SK-N-SH treated with all-trans-retinoic acid at 6 μM for 48 hours (cell line): ENCODE measurements at regions not wholly inside any gene's neighbourhood (a gene's known extent, or its start where the extent isn't known, plus 50 kb on each side); places are given as distances from the start of the nearest gene placed in this dataset.

ENCODE experiments used
- ATAC-seq: fragments of 200-7000 bp; cut with Tn5 transposase; 3 replicates; pipeline ENCODE4 v1.9.1; 2020; ENCODE audit warnings: mild to moderate bottlenecking, moderate library complexity
- ARNTL ChIP-seq: fragments of 450-650 bp; formaldehyde crosslinking; IDR thresholded peaks from 2 replicates; pipeline ENCODE4 v1.5.0; 2020; ENCODE audit warnings: low read depth, mild to moderate bottlenecking, moderate library complexity, borderline replicate concordance
- BACH2 ChIP-seq: fragments of 250-450 bp; sonication (Bioruptor Pico); IDR thresholded peaks from 2 replicates; pipeline ENCODE4 v1.9.0; 2021; ENCODE audit warnings: mild to moderate bottlenecking, borderline replicate concordance
- CREB5 ChIP-seq: fragments of 250-450 bp; sonication (Bioruptor Pico); IDR thresholded peaks from 2 replicates; pipeline ENCODE4 v1.5.1; 2020; ENCODE audit warnings: low read depth, mild to moderate bottlenecking, moderate library complexity
- CSDC2 ChIP-seq: fragments of 250-450 bp; sonication (Bioruptor Pico); IDR thresholded peaks from 2 replicates; pipeline ENCODE4 v1.5.0; 2020; ENCODE audit warnings: mild to moderate bottlenecking, moderate library complexity
- ESRRG ChIP-seq: fragments of 250-450 bp; sonication (Bioruptor Pico); IDR thresholded peaks from 2 replicates; pipeline ENCODE4 v1.6.1; 2021; ENCODE audit warnings: mild to moderate bottlenecking
- GLIS3 ChIP-seq: fragments of 250-450 bp; sonication (Bioruptor Pico); IDR thresholded peaks from 2 replicates; pipeline ENCODE4 v1.5.0; 2020; ENCODE audit warnings: mild to moderate bottlenecking, moderate library complexity
- ISL1 ChIP-seq: fragments of 250-450 bp; sonication (Bioruptor Pico); IDR thresholded peaks from 2 replicates; pipeline ENCODE4 v2.1.2; 2022; ENCODE audit warnings: mild to moderate bottlenecking, moderate library complexity
- OSR1 ChIP-seq: fragments of 250-450 bp; sonication (Bioruptor Pico); IDR thresholded peaks from 2 replicates; pipeline ENCODE4 v1.8.0; 2022; ENCODE audit warnings: moderate library complexity, mild to moderate bottlenecking, inconsistent platforms
- RARB ChIP-seq: fragments of 250-450 bp; sonication (Bioruptor Pico); IDR thresholded peaks from 2 replicates; pipeline ENCODE4 v1.8.0; 2021; ENCODE audit warnings: mild to moderate bottlenecking, moderate library complexity
- SNAI2 ChIP-seq: fragments of 250-450 bp; sonication (Bioruptor Pico); IDR thresholded peaks from 2 replicates; pipeline ENCODE4 v1.5.0; 2020; ENCODE audit warnings: mild to moderate bottlenecking, moderate library complexity
- TCF4 ChIP-seq: fragments of 250-450 bp; sonication (Bioruptor Pico); IDR thresholded peaks from 2 replicates; pipeline ENCODE4 v1.8.0; 2021; ENCODE audit warnings: mild to moderate bottlenecking, moderate library complexity, borderline replicate concordance
- TOX ChIP-seq: fragments of 250-450 bp; sonication (Bioruptor Pico); IDR thresholded peaks from 2 replicates; pipeline ENCODE4 v1.8.0; 2021; ENCODE audit warnings: mild to moderate bottlenecking, moderate library complexity, borderline replicate concordance
- ZFP3 ChIP-seq: fragments of 250-450 bp; sonication (Bioruptor Pico); IDR thresholded peaks from 2 replicates; pipeline ENCODE4 v1.5.0; 2020; ENCODE audit warnings: mild to moderate bottlenecking, moderate library complexity
- ZFP30 ChIP-seq: fragments of 450-650 bp; formaldehyde crosslinking; IDR thresholded peaks from 2 replicates; pipeline ENCODE4 v1.5.0; 2022; ENCODE audit warnings: mild to moderate bottlenecking, moderate library complexity
- ZNF565 ChIP-seq: fragments of 450-650 bp; formaldehyde crosslinking; conservative IDR thresholded peaks from 2 replicates; pipeline ENCODE4 v1.5.0; 2020; ENCODE audit warnings: low read depth, mild to moderate bottlenecking, moderate library complexity
- ZNF70 ChIP-seq: fragments of 450-650 bp; formaldehyde crosslinking; IDR thresholded peaks from 2 replicates; pipeline ENCODE4 v1.5.0; 2020; ENCODE audit warnings: mild to moderate bottlenecking, moderate library complexity
- ZNF8 ChIP-seq: fragments of 450-650 bp; formaldehyde crosslinking; IDR thresholded peaks from 2 replicates; pipeline ENCODE4 v1.5.0; 2020; ENCODE audit warnings: mild to moderate bottlenecking, moderate library complexity
- TF ChIP-seq, protein P1 (sequence below): fragments of 250-450 bp; sonication (Bioruptor Pico); IDR thresholded peaks from 2 replicates; pipeline ENCODE4 v1.5.0; 2020; ENCODE audit warnings: mild to moderate bottlenecking, moderate library complexity
- TF ChIP-seq, protein P2 (sequence below): fragments of 250-450 bp; sonication (Bioruptor Pico); IDR thresholded peaks from 2 replicates; pipeline ENCODE4 v1.8.0; 2020; ENCODE audit warnings: mild to moderate bottlenecking, moderate library complexity, borderline replicate concordance
- TF ChIP-seq, protein P3 (sequence below): fragments of 250-450 bp; sonication (Bioruptor Pico); IDR thresholded peaks from 2 replicates; pipeline ENCODE4 v1.5.1; 2021; ENCODE audit warnings: mild to moderate bottlenecking, moderate library complexity

GRCh38 chr14:61889914-61890351 lies 127.7 kb downstream of the SNAPC1 start:
- ATAC-seq: no peak
- TF ChIP-seq ZFP3 (CRISPR knock-in tag) (no peak), CREB5 (CRISPR knock-in tag) (no peak), ZNF565 (CRISPR knock-in tag) (no peak), GLIS3 (no peak), TCF4 (CRISPR knock-in tag) (no peak), SNAI2 (CRISPR knock-in tag) (no peak), RARB (CRISPR knock-in tag) (no peak), CSDC2 (no peak)
- TF ChIP-seq, protein P1, sequence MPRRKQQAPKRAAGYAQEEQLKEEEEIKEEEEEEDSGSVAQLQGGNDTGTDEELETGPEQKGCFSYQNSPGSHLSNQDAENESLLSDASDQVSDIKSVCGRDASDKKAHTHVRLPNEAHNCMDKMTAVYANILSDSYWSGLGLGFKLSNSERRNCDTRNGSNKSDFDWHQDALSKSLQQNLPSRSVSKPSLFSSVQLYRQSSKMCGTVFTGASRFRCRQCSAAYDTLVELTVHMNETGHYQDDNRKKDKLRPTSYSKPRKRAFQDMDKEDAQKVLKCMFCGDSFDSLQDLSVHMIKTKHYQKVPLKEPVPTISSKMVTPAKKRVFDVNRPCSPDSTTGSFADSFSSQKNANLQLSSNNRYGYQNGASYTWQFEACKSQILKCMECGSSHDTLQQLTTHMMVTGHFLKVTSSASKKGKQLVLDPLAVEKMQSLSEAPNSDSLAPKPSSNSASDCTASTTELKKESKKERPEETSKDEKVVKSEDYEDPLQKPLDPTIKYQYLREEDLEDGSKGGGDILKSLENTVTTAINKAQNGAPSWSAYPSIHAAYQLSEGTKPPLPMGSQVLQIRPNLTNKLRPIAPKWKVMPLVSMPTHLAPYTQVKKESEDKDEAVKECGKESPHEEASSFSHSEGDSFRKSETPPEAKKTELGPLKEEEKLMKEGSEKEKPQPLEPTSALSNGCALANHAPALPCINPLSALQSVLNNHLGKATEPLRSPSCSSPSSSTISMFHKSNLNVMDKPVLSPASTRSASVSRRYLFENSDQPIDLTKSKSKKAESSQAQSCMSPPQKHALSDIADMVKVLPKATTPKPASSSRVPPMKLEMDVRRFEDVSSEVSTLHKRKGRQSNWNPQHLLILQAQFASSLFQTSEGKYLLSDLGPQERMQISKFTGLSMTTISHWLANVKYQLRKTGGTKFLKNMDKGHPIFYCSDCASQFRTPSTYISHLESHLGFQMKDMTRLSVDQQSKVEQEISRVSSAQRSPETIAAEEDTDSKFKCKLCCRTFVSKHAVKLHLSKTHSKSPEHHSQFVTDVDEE (CRISPR knock-in tag): no peak
- TF ChIP-seq, protein P2, sequence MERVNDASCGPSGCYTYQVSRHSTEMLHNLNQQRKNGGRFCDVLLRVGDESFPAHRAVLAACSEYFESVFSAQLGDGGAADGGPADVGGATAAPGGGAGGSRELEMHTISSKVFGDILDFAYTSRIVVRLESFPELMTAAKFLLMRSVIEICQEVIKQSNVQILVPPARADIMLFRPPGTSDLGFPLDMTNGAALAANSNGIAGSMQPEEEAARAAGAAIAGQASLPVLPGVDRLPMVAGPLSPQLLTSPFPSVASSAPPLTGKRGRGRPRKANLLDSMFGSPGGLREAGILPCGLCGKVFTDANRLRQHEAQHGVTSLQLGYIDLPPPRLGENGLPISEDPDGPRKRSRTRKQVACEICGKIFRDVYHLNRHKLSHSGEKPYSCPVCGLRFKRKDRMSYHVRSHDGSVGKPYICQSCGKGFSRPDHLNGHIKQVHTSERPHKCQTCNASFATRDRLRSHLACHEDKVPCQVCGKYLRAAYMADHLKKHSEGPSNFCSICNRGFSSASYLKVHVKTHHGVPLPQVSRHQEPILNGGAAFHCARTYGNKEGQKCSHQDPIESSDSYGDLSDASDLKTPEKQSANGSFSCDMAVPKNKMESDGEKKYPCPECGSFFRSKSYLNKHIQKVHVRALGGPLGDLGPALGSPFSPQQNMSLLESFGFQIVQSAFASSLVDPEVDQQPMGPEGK (CRISPR knock-in tag): no peak
- TF ChIP-seq, all 23 proteins: peak for 0

DNA sequence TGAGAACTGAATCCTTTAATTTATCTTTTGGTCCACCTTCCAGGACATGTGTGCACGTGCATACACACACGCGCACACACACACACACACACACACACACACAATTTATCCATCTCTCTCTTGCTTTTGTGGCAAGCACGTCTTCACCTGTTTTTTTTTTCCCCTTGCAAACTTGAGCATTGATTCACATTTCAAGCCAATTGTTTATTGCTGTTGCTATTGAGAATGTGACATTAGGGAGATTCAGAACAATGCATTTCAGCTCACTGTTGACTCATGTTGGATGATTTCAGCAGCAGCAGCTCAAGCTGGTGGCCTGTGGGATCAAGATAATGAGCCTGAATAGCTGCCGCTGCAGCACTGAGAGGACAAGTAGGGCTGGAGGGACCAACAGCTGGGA lies 128.9 kb downstream of the SNAPC1 start:
- no peak for TF ChIP-seq ZNF8 (CRISPR knock-in tag)
- no peak for TF ChIP-seq CREB5 (CRISPR knock-in tag)
- TF ChIP-seq ARNTL (CRISPR knock-in tag): no peak
- TF ChIP-seq, protein P1 (CRISPR knock-in tag): no peak
- TF ChIP-seq OSR1 (CRISPR knock-in tag): no peak
- TF ChIP-seq ZFP3 (CRISPR knock-in tag): no peak
- TF ChIP-seq RARB (CRISPR knock-in tag): no peak
- no peak for TF ChIP-seq TCF4 (CRISPR knock-in tag)
- no peak for TF ChIP-seq ESRRG (CRISPR knock-in tag)
- no peak for ATAC-seq

DNA sequence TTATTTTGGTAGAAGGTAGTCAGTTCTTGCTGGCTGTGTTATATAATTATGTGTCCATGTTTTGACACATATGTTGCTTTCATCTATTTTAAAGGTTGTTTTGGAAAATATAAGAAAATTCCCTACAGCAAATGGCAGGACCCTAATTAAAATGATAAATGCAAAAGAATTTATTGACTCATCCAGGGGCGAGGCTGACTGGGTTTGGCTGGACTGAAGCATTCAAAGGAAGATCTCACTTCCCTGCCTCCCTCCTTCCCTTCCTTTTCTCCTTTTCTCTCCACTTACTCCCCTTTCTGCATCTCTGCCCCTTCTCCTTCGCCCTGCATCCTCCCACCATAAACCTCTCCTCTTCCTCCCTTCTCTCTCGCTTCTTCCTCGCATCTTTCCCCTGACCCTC lies 129.6 kb downstream of the SNAPC1 start:
- no peak for ATAC-seq
- no peak for TF ChIP-seq BACH2 (CRISPR knock-in tag)
- no peak for TF ChIP-seq TOX (CRISPR knock-in tag)
- no peak for TF ChIP-seq CSDC2
- no peak for TF ChIP-seq ZNF565 (CRISPR knock-in tag)
- no peak for TF ChIP-seq ZNF70 (CRISPR knock-in tag)
- TF ChIP-seq SNAI2 (CRISPR knock-in tag): no peak
- TF ChIP-seq ISL1 (CRISPR knock-in tag): no peak
- TF ChIP-seq, protein P3, sequence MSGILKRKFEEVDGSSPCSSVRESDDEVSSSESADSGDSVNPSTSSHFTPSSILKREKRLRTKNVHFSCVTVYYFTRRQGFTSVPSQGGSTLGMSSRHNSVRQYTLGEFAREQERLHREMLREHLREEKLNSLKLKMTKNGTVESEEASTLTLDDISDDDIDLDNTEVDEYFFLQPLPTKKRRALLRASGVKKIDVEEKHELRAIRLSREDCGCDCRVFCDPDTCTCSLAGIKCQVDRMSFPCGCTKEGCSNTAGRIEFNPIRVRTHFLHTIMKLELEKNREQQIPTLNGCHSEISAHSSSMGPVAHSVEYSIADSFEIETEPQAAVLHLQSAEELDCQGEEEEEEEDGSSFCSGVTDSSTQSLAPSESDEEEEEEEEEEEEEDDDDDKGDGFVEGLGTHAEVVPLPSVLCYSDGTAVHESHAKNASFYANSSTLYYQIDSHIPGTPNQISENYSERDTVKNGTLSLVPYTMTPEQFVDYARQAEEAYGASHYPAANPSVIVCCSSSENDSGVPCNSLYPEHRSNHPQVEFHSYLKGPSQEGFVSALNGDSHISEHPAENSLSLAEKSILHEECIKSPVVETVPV (CRISPR knock-in tag): no peak
- no peak for TF ChIP-seq ZFP3 (CRISPR knock-in tag)
- no peak for TF ChIP-seq ESRRG (CRISPR knock-in tag)
- TF ChIP-seq, protein P1 (CRISPR knock-in tag): no peak
- no peak for TF ChIP-seq RARB (CRISPR knock-in tag)
- no peak for TF ChIP-seq ZFP30 (CRISPR knock-in tag)
- no peak for TF ChIP-seq ARNTL (CRISPR knock-in tag)
